HepG2 (cell line): ENCODE measurements at regions not wholly inside any gene's neighbourhood (a gene's known extent, or its start where the extent isn't known, plus 50 kb on each side); places are given as distances from the start of the nearest gene placed in this dataset.
A peak's percentile ranks its signal among the peaks of the same experiment; 100 is the strongest.

ENCODE experiments used
- ATF7-NPFF ChIP-seq: sonication (generic); formaldehyde crosslinking; IDR thresholded peaks from 2 replicates; pipeline ENCODE4 v1.8.1; 2023; ENCODE audit warnings: mild to moderate bottlenecking, low read depth, missing genetic modification reagents, moderate library complexity
- GTF3A ChIP-seq: sonication (generic); formaldehyde crosslinking; conservative IDR thresholded peaks from 2 replicates; pipeline ENCODE4 v1.4.0; 2020; ENCODE audit warnings: mild to moderate bottlenecking, missing genetic modification reagents
- NFYC ChIP-seq: IDR thresholded peaks from 2 replicates; pipeline ENCODE4 v1.6.1; 2016; ENCODE audit warnings: missing genetic modification reagents, missing compliant biosample characterization
- NONO ChIP-seq, 2 experiments: fragments of 450-650 bp in 1 of 2; sonication (generic) in 1 of 2; formaldehyde crosslinking in 1 of 2; IDR thresholded peaks in 1 of 2; conservative IDR thresholded peaks in 1 of 2; 2 replicates each; pipeline versions ENCODE4 v1.6.1 to v1.8.0; 2017 to 2022; ENCODE audit warnings: mild to moderate bottlenecking in 1 of 2, missing genetic modification reagents in 1 of 2, moderate library complexity in 1 of 2
- PAX8 ChIP-seq: sonication (generic); formaldehyde crosslinking; IDR thresholded peaks from 2 replicates; pipeline ENCODE4 v1.8.0; 2022; ENCODE audit warnings: mild to moderate bottlenecking, missing genetic modification reagents, borderline replicate concordance
- PHF21A ChIP-seq: sonication (generic); formaldehyde crosslinking; IDR thresholded peaks from 2 replicates; pipeline ENCODE4 v1.5.0; 2020; ENCODE audit warnings: mild to moderate bottlenecking, missing genetic modification reagents
- RCOR2 ChIP-seq: IDR thresholded peaks from 2 replicates; pipeline ENCODE4 v1.6.1; 2016; ENCODE audit warnings: missing biosample characterization, missing genetic modification reagents
- SMARCE1 ChIP-seq: fragments of 450-650 bp; IDR thresholded peaks from 2 replicates; pipeline ENCODE4 v1.6.1; 2017; ENCODE audit warnings: borderline replicate concordance
- SSRP1 ChIP-seq: IDR thresholded peaks from 2 replicates; pipeline ENCODE4 v1.6.1; 2016; ENCODE audit warnings: control low read depth
- TOE1 ChIP-seq: sonication (generic); formaldehyde crosslinking; IDR thresholded peaks from 2 replicates; pipeline ENCODE4 v1.4.0; 2020; ENCODE audit warnings: mild to moderate bottlenecking, missing genetic modification reagents
- ZFX ChIP-seq: sonication (generic); formaldehyde crosslinking; IDR thresholded peaks from 2 replicates; pipeline ENCODE4 v1.4.0; 2020; ENCODE audit warnings: mild to moderate bottlenecking, low read depth, missing genetic modification reagents, moderate library complexity
- ZNF121 ChIP-seq: sonication (generic); formaldehyde crosslinking; IDR thresholded peaks from 2 replicates; pipeline ENCODE4 v1.5.0; 2020; ENCODE audit warnings: mild to moderate bottlenecking, missing genetic modification reagents
- ZNF296 ChIP-seq: sonication (generic); formaldehyde crosslinking; conservative IDR thresholded peaks from 2 replicates; pipeline ENCODE4 v1.5.0; 2020; ENCODE audit warnings: mild to moderate bottlenecking, missing genetic modification reagents
- ZNF34 ChIP-seq: sonication (generic); formaldehyde crosslinking; IDR thresholded peaks from 2 replicates; pipeline ENCODE4 v1.4.0; 2020; ENCODE audit warnings: mild to moderate bottlenecking, missing genetic modification reagents, borderline replicate concordance
- ZNF598 ChIP-seq: sonication (generic); formaldehyde crosslinking; IDR thresholded peaks from 2 replicates; pipeline ENCODE4 v1.5.1; 2020; ENCODE audit warnings: mild to moderate bottlenecking, missing genetic modification reagents, borderline replicate concordance
- ZNF761 ChIP-seq: sonication (generic); formaldehyde crosslinking; conservative IDR thresholded peaks from 2 replicates; pipeline ENCODE4 v1.4.0; 2020; ENCODE audit warnings: mild to moderate bottlenecking, missing genetic modification reagents
- TF ChIP-seq, protein P1 (sequence below): sonication (generic); formaldehyde crosslinking; conservative IDR thresholded peaks from 2 replicates; pipeline ENCODE4 v1.4.0; 2020; ENCODE audit warnings: mild to moderate bottlenecking, missing genetic modification reagents, moderate library complexity
- TF ChIP-seq, protein P2 (sequence below): sonication (generic); formaldehyde crosslinking; IDR thresholded peaks from 2 replicates; pipeline ENCODE4 v1.4.0; 2020; ENCODE audit warnings: mild to moderate bottlenecking, missing genetic modification reagents
- TF ChIP-seq, protein P3 (sequence below): sonication (generic); formaldehyde crosslinking; IDR thresholded peaks from 2 replicates; pipeline ENCODE4 v1.4.0; 2020; ENCODE audit warnings: mild to moderate bottlenecking, missing genetic modification reagents, borderline replicate concordance
- TF ChIP-seq, protein P4 (sequence below): sonication (generic); formaldehyde crosslinking; IDR thresholded peaks from 2 replicates; pipeline ENCODE4; 2020; ENCODE audit warnings: missing genetic modification reagents, mild to moderate bottlenecking, borderline replicate concordance

DNA sequence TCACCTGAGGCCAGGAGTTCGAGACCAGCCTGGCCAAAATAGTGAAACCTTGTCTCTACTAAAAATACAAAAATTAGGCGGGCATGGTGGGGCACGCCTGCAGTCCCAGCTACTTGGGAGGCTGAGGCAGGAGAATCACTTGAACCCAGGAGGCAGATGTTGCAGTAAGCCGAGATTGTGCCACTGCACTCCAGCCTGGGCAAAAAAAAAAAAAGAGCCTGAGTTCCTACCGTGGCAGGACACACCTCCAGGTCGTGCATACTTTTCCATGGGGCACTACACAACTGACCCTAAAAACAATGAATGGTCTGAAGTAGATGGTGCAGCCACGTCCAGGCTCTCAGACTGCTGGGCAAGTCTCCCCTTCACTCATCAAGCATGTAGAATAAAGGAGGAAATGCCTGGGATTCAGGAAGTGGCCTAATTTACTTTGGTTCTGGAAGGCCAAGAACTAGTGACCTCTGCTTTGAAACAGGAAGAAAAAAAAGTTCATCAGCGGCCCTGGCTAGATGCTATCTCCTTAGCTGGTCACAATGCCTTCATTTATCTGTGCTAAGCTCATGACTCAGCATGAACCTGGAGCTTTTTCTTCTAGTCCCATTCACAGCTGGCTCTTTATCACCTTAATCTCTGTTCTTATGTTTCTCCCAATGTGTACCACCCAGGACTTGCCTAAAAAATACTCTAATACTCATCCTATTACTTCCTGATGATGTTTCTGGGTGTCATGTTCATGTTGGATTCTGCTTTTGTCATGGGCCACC is 55.8 kb upstream of the OR6J1 start (continued):
- TF ChIP-seq ZNF121 (CRISPR knock-in tag) (no peak), SSRP1 (CRISPR knock-in tag) (no peak), TOE1 (no peak), ATF7-NPFF (CRISPR knock-in tag) (peak; percentile 41; the same call in 1 of the 2 replicates), PHF21A (CRISPR knock-in tag) (peak; percentile 96), NONO (IDR thresholded peaks at IDR 0.05) (no peak), NONO (CRISPR knock-in tag; conservative IDR thresholded peaks at IDR 0.05) (no peak), ZNF34 (CRISPR knock-in tag) (0 out of 2 replicates have a peak, but pooled peaks have one; percentile 70), ZFX (CRISPR knock-in tag) (peak; percentile 58), RCOR2 (CRISPR knock-in tag) (peak; percentile 97), PAX8 (CRISPR knock-in tag) (0 out of 2 replicates have a peak, but pooled peaks have one; percentile 38), ZNF296 (CRISPR knock-in tag) (no peak), SMARCE1 (no peak), GTF3A (CRISPR knock-in tag) (peak; percentile 95), NFYC (CRISPR knock-in tag) (no peak), ZNF761 (CRISPR knock-in tag) (no peak; the same call in 1 of the 2 replicates), ZNF598 (peak; percentile 77; the same call in 1 of the 2 replicates)
- TF ChIP-seq, protein P1, sequence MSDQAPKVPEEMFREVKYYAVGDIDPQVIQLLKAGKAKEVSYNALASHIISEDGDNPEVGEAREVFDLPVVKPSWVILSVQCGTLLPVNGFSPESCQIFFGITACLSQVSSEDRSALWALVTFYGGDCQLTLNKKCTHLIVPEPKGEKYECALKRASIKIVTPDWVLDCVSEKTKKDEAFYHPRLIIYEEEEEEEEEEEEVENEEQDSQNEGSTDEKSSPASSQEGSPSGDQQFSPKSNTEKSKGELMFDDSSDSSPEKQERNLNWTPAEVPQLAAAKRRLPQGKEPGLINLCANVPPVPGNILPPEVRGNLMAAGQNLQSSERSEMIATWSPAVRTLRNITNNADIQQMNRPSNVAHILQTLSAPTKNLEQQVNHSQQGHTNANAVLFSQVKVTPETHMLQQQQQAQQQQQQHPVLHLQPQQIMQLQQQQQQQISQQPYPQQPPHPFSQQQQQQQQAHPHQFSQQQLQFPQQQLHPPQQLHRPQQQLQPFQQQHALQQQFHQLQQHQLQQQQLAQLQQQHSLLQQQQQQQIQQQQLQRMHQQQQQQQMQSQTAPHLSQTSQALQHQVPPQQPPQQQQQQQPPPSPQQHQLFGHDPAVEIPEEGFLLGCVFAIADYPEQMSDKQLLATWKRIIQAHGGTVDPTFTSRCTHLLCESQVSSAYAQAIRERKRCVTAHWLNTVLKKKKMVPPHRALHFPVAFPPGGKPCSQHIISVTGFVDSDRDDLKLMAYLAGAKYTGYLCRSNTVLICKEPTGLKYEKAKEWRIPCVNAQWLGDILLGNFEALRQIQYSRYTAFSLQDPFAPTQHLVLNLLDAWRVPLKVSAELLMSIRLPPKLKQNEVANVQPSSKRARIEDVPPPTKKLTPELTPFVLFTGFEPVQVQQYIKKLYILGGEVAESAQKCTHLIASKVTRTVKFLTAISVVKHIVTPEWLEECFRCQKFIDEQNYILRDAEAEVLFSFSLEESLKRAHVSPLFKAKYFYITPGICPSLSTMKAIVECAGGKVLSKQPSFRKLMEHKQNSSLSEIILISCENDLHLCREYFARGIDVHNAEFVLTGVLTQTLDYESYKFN (CRISPR knock-in tag), result peak; percentile 94
- TF ChIP-seq, protein P2, sequence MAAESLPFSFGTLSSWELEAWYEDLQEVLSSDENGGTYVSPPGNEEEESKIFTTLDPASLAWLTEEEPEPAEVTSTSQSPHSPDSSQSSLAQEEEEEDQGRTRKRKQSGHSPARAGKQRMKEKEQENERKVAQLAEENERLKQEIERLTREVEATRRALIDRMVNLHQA (CRISPR knock-in tag), result peak; percentile 31; the same call in 1 of the 2 replicates
- TF ChIP-seq, protein P3, sequence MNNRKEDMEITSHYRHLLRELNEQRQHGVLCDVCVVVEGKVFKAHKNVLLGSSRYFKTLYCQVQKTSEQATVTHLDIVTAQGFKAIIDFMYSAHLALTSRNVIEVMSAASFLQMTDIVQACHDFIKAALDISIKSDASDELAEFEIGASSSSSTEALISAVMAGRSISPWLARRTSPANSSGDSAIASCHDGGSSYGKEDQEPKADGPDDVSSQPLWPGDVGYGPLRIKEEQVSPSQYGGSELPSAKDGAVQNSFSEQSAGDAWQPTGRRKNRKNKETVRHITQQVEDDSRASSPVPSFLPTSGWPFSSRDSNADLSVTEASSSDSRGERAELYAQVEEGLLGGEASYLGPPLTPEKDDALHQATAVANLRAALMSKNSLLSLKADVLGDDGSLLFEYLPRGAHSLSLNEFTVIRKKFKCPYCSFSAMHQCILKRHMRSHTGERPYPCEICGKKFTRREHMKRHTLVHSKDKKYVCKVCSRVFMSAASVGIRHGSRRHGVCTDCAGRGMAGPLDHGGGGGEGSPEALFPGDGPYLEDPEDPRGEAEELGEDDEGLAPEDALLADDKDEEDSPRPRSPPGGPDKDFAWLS (CRISPR knock-in tag), result no peak; the same call in 1 of the 2 replicates
- TF ChIP-seq, protein P4, sequence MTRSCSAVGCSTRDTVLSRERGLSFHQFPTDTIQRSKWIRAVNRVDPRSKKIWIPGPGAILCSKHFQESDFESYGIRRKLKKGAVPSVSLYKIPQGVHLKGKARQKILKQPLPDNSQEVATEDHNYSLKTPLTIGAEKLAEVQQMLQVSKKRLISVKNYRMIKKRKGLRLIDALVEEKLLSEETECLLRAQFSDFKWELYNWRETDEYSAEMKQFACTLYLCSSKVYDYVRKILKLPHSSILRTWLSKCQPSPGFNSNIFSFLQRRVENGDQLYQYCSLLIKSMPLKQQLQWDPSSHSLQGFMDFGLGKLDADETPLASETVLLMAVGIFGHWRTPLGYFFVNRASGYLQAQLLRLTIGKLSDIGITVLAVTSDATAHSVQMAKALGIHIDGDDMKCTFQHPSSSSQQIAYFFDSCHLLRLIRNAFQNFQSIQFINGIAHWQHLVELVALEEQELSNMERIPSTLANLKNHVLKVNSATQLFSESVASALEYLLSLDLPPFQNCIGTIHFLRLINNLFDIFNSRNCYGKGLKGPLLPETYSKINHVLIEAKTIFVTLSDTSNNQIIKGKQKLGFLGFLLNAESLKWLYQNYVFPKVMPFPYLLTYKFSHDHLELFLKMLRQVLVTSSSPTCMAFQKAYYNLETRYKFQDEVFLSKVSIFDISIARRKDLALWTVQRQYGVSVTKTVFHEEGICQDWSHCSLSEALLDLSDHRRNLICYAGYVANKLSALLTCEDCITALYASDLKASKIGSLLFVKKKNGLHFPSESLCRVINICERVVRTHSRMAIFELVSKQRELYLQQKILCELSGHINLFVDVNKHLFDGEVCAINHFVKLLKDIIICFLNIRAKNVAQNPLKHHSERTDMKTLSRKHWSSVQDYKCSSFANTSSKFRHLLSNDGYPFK, result peak; percentile 73; the same call in 1 of the 2 replicates
